ENCODE measurements at regions not wholly inside any gene's neighbourhood (a gene's known extent, or its start where the extent isn't known, plus 50 kb on each side); places are given as distances from the start of the nearest gene placed in this dataset.

- TF ChIP-seq, protein P1, sequence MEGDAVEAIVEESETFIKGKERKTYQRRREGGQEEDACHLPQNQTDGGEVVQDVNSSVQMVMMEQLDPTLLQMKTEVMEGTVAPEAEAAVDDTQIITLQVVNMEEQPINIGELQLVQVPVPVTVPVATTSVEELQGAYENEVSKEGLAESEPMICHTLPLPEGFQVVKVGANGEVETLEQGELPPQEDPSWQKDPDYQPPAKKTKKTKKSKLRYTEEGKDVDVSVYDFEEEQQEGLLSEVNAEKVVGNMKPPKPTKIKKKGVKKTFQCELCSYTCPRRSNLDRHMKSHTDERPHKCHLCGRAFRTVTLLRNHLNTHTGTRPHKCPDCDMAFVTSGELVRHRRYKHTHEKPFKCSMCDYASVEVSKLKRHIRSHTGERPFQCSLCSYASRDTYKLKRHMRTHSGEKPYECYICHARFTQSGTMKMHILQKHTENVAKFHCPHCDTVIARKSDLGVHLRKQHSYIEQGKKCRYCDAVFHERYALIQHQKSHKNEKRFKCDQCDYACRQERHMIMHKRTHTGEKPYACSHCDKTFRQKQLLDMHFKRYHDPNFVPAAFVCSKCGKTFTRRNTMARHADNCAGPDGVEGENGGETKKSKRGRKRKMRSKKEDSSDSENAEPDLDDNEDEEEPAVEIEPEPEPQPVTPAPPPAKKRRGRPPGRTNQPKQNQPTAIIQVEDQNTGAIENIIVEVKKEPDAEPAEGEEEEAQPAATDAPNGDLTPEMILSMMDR (conservative IDR thresholded peaks at IDR 0.05; ENCODE audit: low read length) = no peak
- TF ChIP-seq EZH2phosphoT487 (IDR thresholded peaks at IDR 0.05; ENCODE audit: borderline replicate concordance) = no peak
Measured at GRCh38 chr6:163714179-163714578, 299.7 kb downstream of the QKI start.
